ENCODE measurements at regions not wholly inside any gene's neighbourhood (a gene's known extent, or its start where the extent isn't known, plus 50 kb on each side); places are given as distances from the start of the nearest gene placed in this dataset.

- no peak for TF ChIP-seq CTCF (conservative IDR thresholded peaks at IDR 0.05; ENCODE audit: low read length)
- TF ChIP-seq EZH2phosphoT487 (IDR thresholded peaks at IDR 0.05; ENCODE audit: borderline replicate concordance, low read depth, low read length): no peak
Measured at GRCh38 chr4:151883747-151884146, 122.9 kb upstream of the GATB start.

Data from OCI-LY7 (cell line).